ENCODE measurements at regions not wholly inside any gene's neighbourhood (a gene's known extent, or its start where the extent isn't known, plus 50 kb on each side); places are given as distances from the start of the nearest gene placed in this dataset.

- no peak for TF ChIP-seq POLR2AphosphoS5 (IDR thresholded peaks at IDR 0.05; ENCODE audit: borderline replicate concordance, low read depth, low read length)
- no peak for TF ChIP-seq EZH2 (IDR thresholded peaks at IDR 0.05)
- TF ChIP-seq FOXP2 (optimal IDR thresholded peaks at IDR 0.05; ENCODE audit: control extremely low read depth, extremely low read length, insufficient read depth): no peak
Measured at GRCh38 chr2:172307800-172308199, 119.6 kb upstream of the ITGA6 start.

Measured in SK-N-MC (cell line).